HepG2 (cell line): ENCODE measurements at regions not wholly inside any gene's neighbourhood (a gene's known extent, or its start where the extent isn't known, plus 50 kb on each side); places are given as distances from the start of the nearest gene placed in this dataset.

Source experiments
- ATAC-seq: fragments of 200-7000 bp; cut with Tn5 transposase; 3 replicates; pipeline ENCODE4 v1.9.1; 2020; ENCODE audit warnings: mild to moderate bottlenecking, moderate library complexity
- BruUV-seq: library from RNA; stranded (reverse); fragments of 400-500 nt; replicated peaks from 2 replicates; lab custom pipeline; 2021; lab: Mats Ljungman, UMichigan
- CTCF ChIA-PET: fragments of 300-600 bp; formaldehyde crosslinking; extraction: SDS; loops from one replicate; lab custom pipeline; 2021; ENCODE audit warnings: low total read pairs, inconsistent platforms, low intra/inter-chr PET ratio; lab: Yijun Ruan, JAX
- POLR2A ChIA-PET: fragments of 350-600 bp; sonication (Branson Sonifier 250); formaldehyde crosslinking; loops from one replicate; lab custom pipeline; 2020; ENCODE audit warnings: antibody characterized with exemption, inconsistent platforms; lab: Yijun Ruan, JAX
- DNase-seq: peaks from one replicate; pipeline ENCODE4 v3.0.0-alpha.2; 2015; ENCODE audit warnings: low spot score
- FAIRE-seq: peaks from 3 replicates; lab custom pipeline; 2011; peaks lifted over from hg19 to GRCh38; lab: Jason Lieb, UNC
- H2AFZ ChIP-seq: one replicate; pipeline ENCODE4 v1.6.1; 2011; ENCODE audit warnings: low read length, inconsistent platforms
- H3K27ac ChIP-seq: fragments of 300-600 bp; 3 replicates; pipeline ENCODE4 v1.8.0; 2011; ENCODE audit warnings: mixed run types, mild to moderate bottlenecking, mixed read lengths, low read length, inconsistent platforms; ENCODE audit not compliant: insufficient read depth; ENCODE audit errors: extremely low read length
- H3K27me3 ChIP-seq, 2 experiments: fragments of 200-600 bp in 1 of 2; 2 replicates in 1 of 2; 3 replicates in 1 of 2; pipeline versions ENCODE4 v1.6.0 to v1.8.0; 2011; ENCODE audit warnings: low read length in 2 of 2, mild to moderate bottlenecking in 2 of 2, moderate library complexity in 2 of 2, inconsistent platforms in 1 of 2; ENCODE audit not compliant: insufficient read depth in 2 of 2, control insufficient read depth in 1 of 2
- H3K36me3 ChIP-seq, 2 experiments: fragments of 200-600 bp in 1 of 2; replicated peaks in 1 of 2; 2 replicates in 1 of 2; 3 replicates in 1 of 2; pipeline versions ENCODE4 v1.5.1 to v1.8.0; 2011; ENCODE audit warnings: low read length in 2 of 2, inconsistent platforms in 1 of 2; ENCODE audit not compliant: insufficient read depth in 2 of 2, control insufficient read depth in 1 of 2
- H3K4me1 ChIP-seq: 2 replicates; pipeline ENCODE4 v1.5.1; 2012; ENCODE audit warnings: low read length, inconsistent platforms; ENCODE audit not compliant: insufficient read depth
- H3K4me2 ChIP-seq: 2 replicates; pipeline ENCODE4 v1.6.0; 2011; ENCODE audit warnings: low read depth, low read length, inconsistent platforms
- H3K4me3 ChIP-seq, 3 experiments: fragments of 200-600 bp in 1 of 3; sonication (generic), shearing (Covaris generic) in 1 of 3; replicated peaks in 1 of 3; 2 replicates each; pipeline ENCODE4 v1.5.1; 2011 to 2016; ENCODE audit warnings: low read length in 3 of 3, inconsistent platforms in 2 of 3, low read depth in 2 of 3, mild to moderate bottlenecking in 2 of 3, control low read depth in 1 of 3, mixed read lengths in 1 of 3; ENCODE audit not compliant: insufficient read depth in 1 of 3
- H3K79me2 ChIP-seq: one replicate; pipeline ENCODE4 v1.6.1; 2011; ENCODE audit warnings: low read length, inconsistent platforms; ENCODE audit not compliant: insufficient read depth
- H3K9ac ChIP-seq: 2 replicates; pipeline ENCODE4 v1.6.0; 2011; ENCODE audit warnings: mild to moderate bottlenecking, low read depth, low read length, inconsistent platforms; ENCODE audit not compliant: insufficient read depth
- H3K9me3 ChIP-seq: 2 replicates; pipeline ENCODE4 v1.5.1; 2012; ENCODE audit warnings: mild to moderate bottlenecking, low read length
- H4K20me1 ChIP-seq: 2 replicates; pipeline ENCODE4 v1.6.0; 2011; ENCODE audit warnings: inconsistent platforms, mild to moderate bottlenecking, low read length, moderate library complexity; ENCODE audit not compliant: insufficient read depth
- CREM ChIP-seq, 2 experiments: sonication (generic) in 1 of 2; formaldehyde crosslinking in 1 of 2; IDR thresholded peaks; 2 replicates each; pipeline versions ENCODE4 v1.4.0 to v1.6.1; 2016 to 2020; ENCODE audit warnings: antibody characterized with exemption in 1 of 2, mild to moderate bottlenecking in 1 of 2, missing genetic modification reagents in 1 of 2
- HDAC6 ChIP-seq: fragments of 200-600 bp; sonication (generic); IDR thresholded peaks from 2 replicates; pipeline ENCODE4 v1.7.0; 2017; ENCODE audit warnings: mild to moderate bottlenecking, antibody characterized with exemption, low read length, low read depth
- HMG20B ChIP-seq: conservative IDR thresholded peaks from 2 replicates; pipeline ENCODE4 v1.6.1; 2016; ENCODE audit warnings: missing genetic modification reagents, missing compliant biosample characterization
- NCOR1 ChIP-seq: fragments of 200-600 bp; sonication (generic); IDR thresholded peaks from 2 replicates; pipeline ENCODE4 v1.7.0; 2017; ENCODE audit warnings: antibody characterized with exemption, low read length, borderline replicate concordance
- SIX1 ChIP-seq: sonication (generic); formaldehyde crosslinking; IDR thresholded peaks from 2 replicates; pipeline ENCODE4 v1.4.0; 2020; ENCODE audit warnings: missing genetic modification reagents, borderline replicate concordance
- SMAD1 ChIP-seq: sonication (generic); formaldehyde crosslinking; IDR thresholded peaks from 2 replicates; pipeline ENCODE4 v1.4.0; 2020; ENCODE audit warnings: missing genetic modification reagents, low read depth, mild to moderate bottlenecking, borderline replicate concordance
- SRF ChIP-seq: IDR thresholded peaks from 2 replicates; pipeline ENCODE4 v1.6.1; 2011; ENCODE audit warnings: mild to moderate bottlenecking, low read depth, low read length, moderate library complexity
- TCF7 ChIP-seq: sonication (generic); IDR thresholded peaks from 2 replicates; pipeline ENCODE4 v1.6.1; 2016; ENCODE audit warnings: antibody characterized with exemption, low read depth
- ZBTB7A ChIP-seq: sonication (generic); formaldehyde crosslinking; IDR thresholded peaks from 2 replicates; pipeline ENCODE4 v1.8.0; 2022; ENCODE audit warnings: mild to moderate bottlenecking, missing genetic modification reagents
- ZNF354B ChIP-seq: sonication (generic); formaldehyde crosslinking; IDR thresholded peaks from 2 replicates; pipeline ENCODE4 v1.8.0; 2022; ENCODE audit warnings: mild to moderate bottlenecking, missing genetic modification reagents
- ZNF768 ChIP-seq: sonication (generic); formaldehyde crosslinking; IDR thresholded peaks from 2 replicates; pipeline ENCODE4 v1.4.0; 2020; ENCODE audit warnings: missing genetic modification reagents
- ZNF772 ChIP-seq: sonication (generic); formaldehyde crosslinking; IDR thresholded peaks from 2 replicates; pipeline ENCODE4 v1.5.0; 2020; ENCODE audit warnings: mild to moderate bottlenecking, missing genetic modification reagents
- WGBS: methylation state at CpG from one replicate; pipeline ENCODE4 v1.1.6; 2017; ENCODE audit warnings: low lambda C conversion rate; 5-methylcytosine and 5-hydroxymethylcytosine counted together
- in situ Hi-C: cut with HindIII; loops from 2 replicates; pipeline ENCODE4 v1.10.0; 2017; ENCODE audit warnings: low pct_unique_long_range_greater_than_20kb; ENCODE audit not compliant: extremely low pct_ligation_motif_present
- intact Hi-C: fragments of 100-400 bp; cut with micrococcal nuclease; formaldehyde crosslinking; loops from one replicate; pipeline ENCODE4 v1.10.0; 2022; ENCODE audit not compliant: unreplicated experiment
- TF ChIP-seq, protein P1 (sequence below): IDR thresholded peaks from 2 replicates; pipeline ENCODE4 v1.6.1; 2016; ENCODE audit warnings: mild to moderate bottlenecking, missing biosample characterization, missing genetic modification reagents

- ATAC-seq (no peak), FAIRE-seq (no peak), DNase-seq (no peak)
- ChIA-PET CTCF (no interaction called here), POLR2A (no interaction called here)
- in situ Hi-C loops (no loop called here), intact Hi-C loops (loop anchor here (5.0 kb wide), 1 partner anchor 229 kb away; no protein-coding TSS in a partner anchor)
- 44% methylated on average over 4 of the region's 4 CpGs for WGBS
- Histone ChIP-seq H4K20me1 (no peaks in the 10 kb centered on the region), H3K79me2 (no peaks in the 10 kb centered on the region), H3K27me3 (peaks cover 2 to 23% of the 10 kb centered on the region in 2 experiments; a peak in 4 of 5 replicates), H3K36me3 (no peaks in the 10 kb centered on the region), H2AFZ (no peak overlapping the region), H3K9ac (no peak overlapping the region), H3K9me3 (no peaks in the 10 kb centered on the region), H3K4me3 (no peak overlapping the region), H3K4me1 (peaks cover 19% of the 10 kb centered on the region), H3K4me2 (no peak overlapping the region), H3K27ac (no peak overlapping the region)
- TF ChIP-seq ZNF354B (CRISPR knock-in tag): no peak
- no peak for TF ChIP-seq TCF7
- TF ChIP-seq ZNF768: no peak
- TF ChIP-seq SIX1 (CRISPR knock-in tag): no peak
- no peak for TF ChIP-seq ZNF772 (CRISPR knock-in tag)
- TF ChIP-seq ZBTB7A: no peak
- TF ChIP-seq HDAC6: no peak
- no TSS peak for BruUV-seq
Observed at GRCh38 chr6:142697922-142698321, 247.1 kb downstream of the HIVEP2 start.

DNA sequence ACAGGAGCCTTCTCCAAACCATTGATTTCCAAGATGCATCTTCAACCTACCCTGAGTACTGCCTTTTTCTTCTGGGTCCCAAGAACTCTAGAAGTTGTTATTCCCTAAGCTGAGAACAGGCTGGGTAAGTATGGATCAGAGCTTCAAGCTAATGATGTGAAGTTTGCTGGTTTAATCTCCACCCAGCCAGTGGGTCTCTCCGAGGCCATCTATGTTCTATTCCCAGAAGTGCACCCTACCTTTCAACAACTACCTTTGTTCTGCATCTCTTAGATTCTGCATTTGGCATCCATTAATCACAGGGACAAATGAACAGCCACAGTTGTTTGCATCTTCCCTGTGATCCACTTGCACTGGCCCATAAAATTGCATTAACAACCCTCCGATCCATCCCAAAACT is 246.2 kb downstream of the HIVEP2 start:
- no peak for DNase-seq
- in situ Hi-C loops (no loop called here), intact Hi-C loops (loop anchor here (5.0 kb wide), 1 partner anchor 229 kb away; no protein-coding TSS in a partner anchor)
- Histone ChIP-seq H3K27ac (no peak overlapping the region), H3K27me3 (peaks cover 2 to 23% of the 10 kb centered on the region in 2 experiments; a peak in 4 of 5 replicates), H3K4me1 (peaks cover 12% of the 10 kb centered on the region), H3K9ac (no peak overlapping the region), H3K9me3 (no peaks in the 10 kb centered on the region), H2AFZ (no peak overlapping the region), H3K4me2 (no peak overlapping the region), H3K4me3 (no peak overlapping the region), H3K79me2 (no peaks in the 10 kb centered on the region), H3K36me3 (no peaks in the 10 kb centered on the region), H4K20me1 (no peaks in the 10 kb centered on the region)
- ATAC-seq: peak; percentile 65
- 46% methylated on average over 2 of the region's 2 CpGs for WGBS
- TF ChIP-seq SRF (no peak), NCOR1 (no peak), HMG20B (CRISPR knock-in tag) (no peak), SMAD1 (CRISPR knock-in tag) (no peak), CREM (IDR thresholded peaks at IDR 0.05) (no peak), CREM (CRISPR knock-in tag; IDR thresholded peaks at IDR 0.05) (no peak)
- TF ChIP-seq, protein P1, sequence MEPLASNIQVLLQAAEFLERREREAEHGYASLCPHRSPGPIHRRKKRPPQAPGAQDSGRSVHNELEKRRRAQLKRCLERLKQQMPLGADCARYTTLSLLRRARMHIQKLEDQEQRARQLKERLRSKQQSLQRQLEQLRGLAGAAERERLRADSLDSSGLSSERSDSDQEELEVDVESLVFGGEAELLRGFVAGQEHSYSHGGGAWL: no peak
- ChIA-PET CTCF (no interaction called here), POLR2A (no interaction called here)
- BruUV-seq: no TSS peak
- peak; percentile 42 for FAIRE-seq
